KMS-11 (cell line): ENCODE measurements at regions not wholly inside any gene's neighbourhood (a gene's known extent, or its start where the extent isn't known, plus 50 kb on each side); places are given as distances from the start of the nearest gene placed in this dataset.
A peak's percentile ranks its signal among the peaks of the same experiment; 100 is the strongest.

Source experiments
- H2AFZ ChIP-seq: fragments of 200-600 bp; sonication (generic); 2 replicates; pipeline ENCODE4 v1.6.1; 2016; ENCODE audit warnings: antibody characterized with exemption, mixed run types, low read depth
- H3K27ac ChIP-seq: fragments of 200-600 bp; sonication (generic); 2 replicates; pipeline ENCODE4 v1.6.1; 2016; ENCODE audit warnings: mild to moderate bottlenecking, mixed run types
- H3K27me3 ChIP-seq: fragments of 200-600 bp; sonication (generic); 2 replicates; pipeline ENCODE4 v1.6.1; 2017; ENCODE audit warnings: mild to moderate bottlenecking, low read depth, mixed run types, moderate library complexity; ENCODE audit not compliant: insufficient read depth
- H3K36me3 ChIP-seq: fragments of 200-600 bp; sonication (generic); 2 replicates; pipeline ENCODE4 v1.6.1; 2017; ENCODE audit warnings: mild to moderate bottlenecking, mixed run types; ENCODE audit not compliant: insufficient read depth
- H3K4me1 ChIP-seq: fragments of 200-600 bp; sonication (generic); 2 replicates; pipeline ENCODE4 v1.6.1; 2016; ENCODE audit warnings: mild to moderate bottlenecking, low read depth, mixed run types; ENCODE audit not compliant: poor library complexity, severe bottlenecking
- H3K4me2 ChIP-seq: fragments of 200-600 bp; sonication (generic); 2 replicates; pipeline ENCODE4 v1.7.0; 2016; ENCODE audit warnings: mild to moderate bottlenecking, mixed run types
- H3K4me3 ChIP-seq: fragments of 200-600 bp; sonication (generic); IDR thresholded peaks from 2 replicates; pipeline ENCODE4 v1.6.1; 2017; ENCODE audit warnings: low read depth, low read length, mixed read lengths; ENCODE audit not compliant: insufficient read depth
- H3K79me2 ChIP-seq: fragments of 200-600 bp; sonication (generic); 2 replicates; pipeline ENCODE4 v1.6.1; 2016; ENCODE audit warnings: low read depth, mixed run types; ENCODE audit not compliant: insufficient read depth
- H3K9ac ChIP-seq: fragments of 200-600 bp; sonication (generic); 2 replicates; pipeline ENCODE4 v1.6.1; 2016; ENCODE audit warnings: mild to moderate bottlenecking, mixed run types
- H4K20me1 ChIP-seq: fragments of 200-600 bp; sonication (generic); 2 replicates; pipeline ENCODE4 v1.6.1; 2016; ENCODE audit warnings: mild to moderate bottlenecking, mixed run types; ENCODE audit not compliant: insufficient read depth
- CTCF ChIP-seq: fragments of 200-600 bp; sonication (generic); conservative IDR thresholded peaks from 2 replicates; pipeline ENCODE4 v1.6.1; 2017; ENCODE audit warnings: low read depth, mild to moderate bottlenecking, antibody characterized with exemption, low read length, moderate library complexity, mixed read lengths

- no peak overlapping the region for H3K9ac ChIP-seq
- no peak overlapping the region for H3K4me2 ChIP-seq
- H3K36me3 ChIP-seq = no peaks in the 10 kb centered on the region
- no peak for TF ChIP-seq CTCF
- no peaks in the 10 kb centered on the region for H3K27me3 ChIP-seq
- no peak overlapping the region for H3K4me3 ChIP-seq
- H3K4me1 ChIP-seq = no peaks in the 10 kb centered on the region
- no peak overlapping the region for H3K27ac ChIP-seq
- H3K79me2 ChIP-seq = no peaks in the 10 kb centered on the region
- no peak overlapping the region for H2AFZ ChIP-seq
- H4K20me1 ChIP-seq = no peaks in the 10 kb centered on the region
These were observed 129.9 kb upstream of the FMR1 start for GRCh38 chrX:147781844-147782243.

GRCh38 chrX:147788641-147789350 is 122.9 kb upstream of the FMR1 start:
- H3K27me3 ChIP-seq = no peaks in the 10 kb centered on the region
- no peak overlapping the region for H3K4me2 ChIP-seq
- H3K79me2 ChIP-seq = no peaks in the 10 kb centered on the region
- no peaks in the 10 kb centered on the region for H4K20me1 ChIP-seq
- H3K36me3 ChIP-seq = no peaks in the 10 kb centered on the region
- H3K9ac ChIP-seq = no peak overlapping the region
- H3K4me3 ChIP-seq = no peak overlapping the region
- H2AFZ ChIP-seq = no peak overlapping the region
- H3K27ac ChIP-seq = no peak overlapping the region
- TF ChIP-seq CTCF = no peak
- no peaks in the 10 kb centered on the region for H3K4me1 ChIP-seq

- H3K4me1 ChIP-seq = no peaks in the 10 kb centered on the region
- no peak overlapping the region for H3K9ac ChIP-seq
- no peaks in the 10 kb centered on the region for H4K20me1 ChIP-seq
- H3K27me3 ChIP-seq = no peaks in the 10 kb centered on the region
- H3K27ac ChIP-seq = no peak overlapping the region
- no peak overlapping the region for H3K4me3 ChIP-seq
- no peak overlapping the region for H3K4me2 ChIP-seq
- H2AFZ ChIP-seq = no peak overlapping the region
- H3K36me3 ChIP-seq = no peaks in the 10 kb centered on the region
- TF ChIP-seq CTCF = no peak
- no peaks in the 10 kb centered on the region for H3K79me2 ChIP-seq
These were observed 111.1 kb upstream of the FMR1 start for GRCh38 chrX:147800663-147801062.

GRCh38 chrX:147803948-147804347 is 107.8 kb upstream of the FMR1 start:
- TF ChIP-seq CTCF = peak; percentile 56
- H3K4me1 ChIP-seq = no peaks in the 10 kb centered on the region
- H3K9ac ChIP-seq = no peak overlapping the region
- no peak overlapping the region for H2AFZ ChIP-seq
- 0 out of 2 replicates have a peak overlapping the region, but pooled peaks have one; percentile 13 for H3K4me2 ChIP-seq
- H3K36me3 ChIP-seq = no peaks in the 10 kb centered on the region
- no peaks in the 10 kb centered on the region for H3K27me3 ChIP-seq
- H3K4me3 ChIP-seq = no peak overlapping the region
- no peaks in the 10 kb centered on the region for H3K79me2 ChIP-seq
- no peak overlapping the region for H3K27ac ChIP-seq
- H4K20me1 ChIP-seq = no peaks in the 10 kb centered on the region
